Fibroblast of skin of back (primary cell): ENCODE measurements at regions not wholly inside any gene's neighbourhood (a gene's known extent, or its start where the extent isn't known, plus 50 kb on each side); places are given as distances from the start of the nearest gene placed in this dataset.

Source experiments
- DNase-seq: peaks from one replicate; pipeline ENCODE4 v3.0.0-alpha.2; 2013

- peak; percentile 37 for DNase-seq
These were observed 562.5 kb downstream of the EFNB2 start for GRCh38 chr13:105972811-105973590.

DNA sequence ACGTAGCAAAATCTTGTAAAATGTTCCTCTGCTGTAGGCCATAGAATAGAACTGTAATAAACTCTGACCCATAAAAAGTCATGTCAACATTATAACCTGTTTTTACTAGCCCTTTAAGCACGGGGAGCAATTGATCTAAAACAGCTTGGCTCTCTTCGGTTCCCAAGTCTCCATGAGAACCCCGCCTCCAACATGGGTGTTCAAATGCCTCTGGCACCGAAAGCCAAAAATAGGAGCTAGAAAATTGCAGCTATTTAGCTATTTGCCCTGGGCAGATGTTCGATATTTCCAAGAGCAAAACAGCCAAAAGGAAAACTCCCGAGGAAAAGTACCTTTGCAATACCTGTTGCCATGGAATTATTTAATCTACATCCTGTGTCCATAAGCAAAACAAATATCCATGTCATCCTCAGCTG, 563.1 kb downstream of the EFNB2 start:
- DNase-seq, result no peak

DNA sequence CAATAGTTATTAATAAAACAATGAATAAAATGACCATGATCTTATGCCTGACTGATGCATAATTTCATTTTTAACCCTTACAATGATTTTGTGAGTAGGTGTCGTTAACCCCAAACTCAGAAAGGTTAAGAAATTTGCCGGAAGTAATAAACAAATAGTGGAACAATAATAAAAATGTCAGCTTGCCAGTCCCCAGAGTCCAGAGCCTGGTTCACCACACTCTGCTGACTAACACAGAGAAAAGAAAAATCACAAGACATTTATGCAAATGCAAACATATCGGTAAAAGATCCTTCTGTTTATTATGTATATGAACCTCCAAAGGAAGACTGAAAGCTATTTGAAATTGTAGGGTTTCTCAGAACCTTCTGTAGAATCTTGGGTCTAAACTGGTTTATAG, 563.7 kb downstream of the EFNB2 start:
- DNase-seq, result no peak

DNA sequence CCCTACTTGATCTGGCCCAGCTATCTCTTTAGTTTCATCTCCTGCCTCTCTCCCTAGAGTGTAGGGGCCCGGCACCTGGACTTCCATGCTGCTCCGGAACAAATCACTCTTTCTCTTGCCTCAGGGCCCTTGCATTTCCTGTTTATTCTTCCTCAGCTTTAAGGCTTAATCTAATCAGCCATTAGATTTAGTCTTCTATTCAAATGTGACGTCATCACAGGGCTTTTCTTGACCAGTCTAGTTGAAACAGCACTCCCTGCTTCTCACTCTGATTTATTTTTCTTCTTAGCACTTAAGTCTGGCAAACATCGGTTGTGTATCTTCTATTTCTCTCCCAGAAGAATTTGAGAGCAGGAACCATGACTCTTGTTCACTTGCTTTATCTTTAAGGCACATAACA, 564.1 kb downstream of the EFNB2 start:
- DNase-seq, result no peak

DNA sequence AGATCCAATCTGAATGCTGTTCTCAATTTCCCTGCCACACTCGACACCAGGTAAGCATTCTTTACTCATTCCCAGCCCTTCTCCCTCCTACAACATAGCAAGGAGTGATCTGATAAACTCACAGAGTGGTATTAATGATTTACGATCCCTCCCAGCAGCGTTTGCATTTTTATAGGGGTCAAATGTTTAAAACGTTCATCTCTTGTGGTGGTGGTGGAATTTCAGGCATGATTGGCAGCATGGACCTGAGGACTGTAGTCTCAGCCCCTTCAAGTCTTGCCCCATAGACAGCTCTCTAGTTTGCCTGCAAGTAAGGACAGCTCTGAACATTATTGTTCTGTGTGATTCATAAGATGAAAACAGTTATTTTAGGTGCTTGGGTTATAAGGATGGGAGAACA, 565.7 kb downstream of the EFNB2 start:
- DNase-seq, result no peak

- no peak for DNase-seq
These were observed 569.6 kb downstream of the EFNB2 start for GRCh38 chr13:105965910-105966309.

GRCh38 chr13:105962080-105962479, 573.4 kb downstream of the EFNB2 start:
- no peak for DNase-seq

- DNase-seq, result no peak
These were observed 574.0 kb downstream of the EFNB2 start for GRCh38 chr13:105961438-105961837.

DNA sequence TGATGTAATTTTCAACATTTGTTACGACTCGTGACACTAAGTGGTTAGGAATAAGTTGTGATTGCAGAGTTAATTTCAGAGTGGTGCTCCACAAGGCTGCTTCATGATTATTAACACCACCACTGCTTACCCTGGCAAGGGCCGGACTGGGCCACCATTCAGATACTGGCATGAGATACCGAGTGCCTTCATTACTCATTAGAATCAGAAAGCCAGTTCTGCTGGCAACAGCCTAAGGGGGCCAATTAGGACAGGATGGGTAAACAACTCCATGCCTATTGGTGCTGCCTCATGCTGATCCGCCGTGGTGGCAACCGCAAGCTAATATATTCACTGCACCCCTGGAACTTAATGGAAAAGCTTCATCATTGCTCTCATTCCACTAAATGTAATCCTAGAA, 575.1 kb downstream of the EFNB2 start:
- no peak for DNase-seq

DNA sequence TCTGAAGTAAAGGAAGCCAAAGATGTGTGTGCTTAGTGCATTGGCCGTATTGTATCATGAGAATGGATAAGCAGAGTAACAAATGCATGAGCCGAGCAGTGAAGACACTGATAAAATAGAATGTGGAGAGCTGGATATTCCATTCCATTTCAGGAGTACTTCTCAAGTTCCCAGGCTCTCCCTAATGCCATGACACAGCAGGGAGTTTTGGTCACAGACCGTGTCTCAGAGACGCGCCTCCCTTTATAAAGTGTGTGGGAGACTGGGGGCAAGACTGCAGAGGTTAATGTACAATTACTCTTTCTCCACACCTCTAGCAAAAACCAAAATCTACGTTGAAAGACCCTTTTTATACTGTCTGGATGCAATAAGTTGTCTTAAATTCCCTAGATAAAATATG, 575.6 kb downstream of the EFNB2 start:
- no peak for DNase-seq

DNA sequence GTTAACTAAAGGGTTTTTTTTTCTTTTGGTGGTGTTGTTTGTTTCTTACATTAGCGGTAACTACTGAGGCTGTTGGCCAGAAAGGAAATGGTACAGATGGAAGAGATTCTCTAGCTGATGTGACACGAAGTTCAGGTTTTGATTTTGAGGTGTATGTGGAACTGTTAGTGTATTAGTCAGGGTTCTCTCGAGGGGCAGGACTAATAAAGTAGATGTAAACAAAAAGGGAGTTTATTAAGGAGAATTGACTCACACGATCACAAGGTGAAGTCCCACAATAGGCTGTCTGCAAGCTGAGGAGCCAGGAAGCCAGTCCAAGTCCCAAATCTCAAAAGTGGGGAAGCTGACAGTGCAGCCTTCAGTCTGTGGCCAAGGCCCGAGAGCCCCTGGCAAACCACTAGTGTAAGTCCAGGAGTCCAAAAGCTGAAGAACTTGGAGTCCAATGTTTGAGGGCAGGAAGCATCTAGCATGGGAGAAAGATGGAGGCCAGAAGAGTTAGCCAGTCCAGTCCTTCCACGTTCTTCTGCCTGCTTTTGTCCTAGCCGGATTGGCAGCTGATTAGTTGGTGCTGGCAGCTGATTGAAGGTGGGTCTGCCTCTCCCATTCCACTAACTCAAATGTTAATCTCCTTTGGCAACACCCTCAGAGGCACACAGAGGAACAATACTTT, 577.6 kb downstream of the EFNB2 start:
- no peak for DNase-seq

DNA sequence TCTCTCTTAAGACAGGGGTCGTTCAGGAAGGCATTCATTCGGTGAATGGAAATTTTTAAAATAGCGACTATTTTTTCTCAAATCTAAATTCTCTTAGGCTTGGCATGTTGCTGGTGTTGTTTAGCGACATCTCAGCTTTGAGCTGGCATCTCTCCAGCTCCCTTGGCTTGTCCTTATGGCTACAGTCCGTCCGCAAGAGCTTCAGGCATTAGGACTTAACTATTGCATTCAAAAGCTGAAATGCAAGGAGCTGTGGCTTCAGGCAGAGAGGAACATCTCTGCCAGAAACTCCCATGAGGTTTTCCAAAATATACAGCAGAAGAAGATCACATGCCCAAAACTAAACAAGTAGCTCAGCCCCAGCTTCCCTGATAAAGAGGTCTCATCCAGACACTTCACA, 578.5 kb downstream of the EFNB2 start:
- DNase-seq, result no peak

DNA sequence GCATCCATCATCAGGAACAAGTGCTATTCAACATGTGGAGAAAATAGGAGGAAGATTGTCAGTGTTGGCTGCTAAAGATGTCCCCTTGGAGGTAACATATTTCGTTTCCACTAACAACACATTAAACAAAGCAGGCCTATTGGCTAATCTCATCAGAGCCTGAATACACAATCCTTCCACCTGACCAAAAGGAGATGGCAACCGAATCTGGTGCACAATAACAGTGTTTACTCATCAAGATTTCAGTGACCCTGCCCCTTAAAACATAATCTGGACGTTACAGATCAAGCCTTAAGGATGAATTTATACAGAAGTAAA, 582.5 kb downstream of the EFNB2 start:
- DNase-seq, result no peak

DNA sequence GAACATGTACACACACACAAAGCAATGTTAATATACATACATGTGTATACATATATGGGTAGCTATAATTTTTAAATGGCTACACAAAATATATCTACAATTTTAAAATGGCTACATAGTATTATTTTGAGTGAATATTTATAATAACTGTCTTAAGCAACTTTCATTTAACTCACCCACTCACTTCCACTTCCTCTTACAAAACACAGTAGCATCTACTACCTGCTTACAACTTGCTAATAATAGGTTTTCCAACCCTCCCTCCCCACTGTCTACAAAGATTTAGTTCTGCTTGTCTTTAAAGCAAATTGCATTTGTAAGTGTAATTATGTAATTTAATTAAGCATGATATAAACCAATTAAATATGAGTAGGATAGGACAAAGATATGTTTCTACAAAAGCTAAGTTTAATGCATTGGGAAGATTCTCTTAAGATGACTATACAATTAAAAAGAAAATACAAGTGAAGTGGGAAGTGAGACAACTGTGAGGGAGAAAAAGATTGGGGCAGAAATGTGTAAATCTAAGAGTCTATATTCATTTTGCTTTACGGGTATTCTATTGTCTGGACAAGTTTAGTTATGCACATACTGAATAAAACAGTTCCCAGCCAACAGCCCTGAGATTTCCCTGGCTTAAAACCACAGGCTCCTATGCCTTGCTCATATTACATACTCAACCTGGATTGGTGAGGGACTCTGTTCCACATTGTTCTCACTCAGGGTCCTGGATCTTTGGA, 583.1 kb downstream of the EFNB2 start:
- no peak for DNase-seq

GRCh38 chr13:105948143-105948542, 587.3 kb downstream of the EFNB2 start:
- no peak for DNase-seq

DNA sequence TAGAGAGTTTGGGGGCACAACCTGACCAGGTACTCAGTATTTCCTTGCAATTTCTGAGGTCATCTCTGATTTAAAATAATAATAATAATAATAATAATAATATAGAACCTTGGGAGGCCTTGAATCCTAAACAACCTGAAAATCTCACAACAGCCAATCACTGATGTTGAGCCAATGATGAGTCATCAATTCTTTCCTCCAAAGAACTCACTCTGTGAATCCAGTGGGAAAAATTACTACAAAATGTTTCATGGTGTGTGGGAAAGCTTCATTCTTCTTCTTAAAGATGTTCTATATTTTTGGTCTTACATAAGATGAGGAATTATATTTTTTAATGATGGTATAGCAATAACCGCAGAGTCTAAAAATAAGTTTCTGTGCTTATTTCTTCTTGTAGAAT, 594.6 kb downstream of the EFNB2 start:
- DNase-seq, result no peak

DNA sequence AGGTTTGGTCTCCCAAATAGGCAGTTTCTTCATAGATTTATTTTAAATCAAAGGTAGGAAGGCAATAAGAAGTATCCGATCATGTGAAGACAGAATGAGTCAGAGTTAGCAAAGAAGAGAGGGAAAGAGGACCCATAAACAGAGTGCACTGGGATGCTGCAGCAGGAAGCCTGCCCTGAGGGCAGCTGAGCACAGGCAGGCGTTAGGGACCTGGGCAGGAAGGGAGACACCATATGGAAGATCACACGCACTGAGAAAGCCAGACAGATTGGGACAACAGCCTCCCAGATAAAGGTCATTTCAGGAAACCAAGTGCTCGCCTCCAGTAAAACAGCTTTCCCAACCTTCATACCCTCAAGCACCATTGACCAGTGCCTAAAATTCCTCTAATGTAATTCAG, 598.0 kb downstream of the EFNB2 start:
- DNase-seq, result no peak

DNA sequence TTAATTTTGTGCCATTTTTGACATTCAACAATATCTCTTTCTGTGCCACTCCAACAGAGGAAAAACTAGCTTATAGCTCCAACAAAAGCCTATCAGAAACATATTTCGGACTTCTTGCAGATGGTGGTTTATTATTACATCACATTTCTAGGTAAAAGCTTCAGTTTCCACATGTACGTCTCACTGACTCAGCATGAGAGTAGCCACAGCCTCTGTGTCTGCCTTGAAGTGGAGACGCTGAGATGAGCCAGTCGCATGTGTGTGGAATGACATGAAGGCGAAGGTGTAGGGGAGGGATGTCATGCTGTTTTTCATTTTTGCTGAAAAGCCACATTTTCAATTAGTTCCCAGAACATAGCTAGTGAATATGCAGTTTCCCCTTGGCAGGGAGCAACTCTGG, 598.6 kb downstream of the EFNB2 start:
- DNase-seq, result no peak

DNA sequence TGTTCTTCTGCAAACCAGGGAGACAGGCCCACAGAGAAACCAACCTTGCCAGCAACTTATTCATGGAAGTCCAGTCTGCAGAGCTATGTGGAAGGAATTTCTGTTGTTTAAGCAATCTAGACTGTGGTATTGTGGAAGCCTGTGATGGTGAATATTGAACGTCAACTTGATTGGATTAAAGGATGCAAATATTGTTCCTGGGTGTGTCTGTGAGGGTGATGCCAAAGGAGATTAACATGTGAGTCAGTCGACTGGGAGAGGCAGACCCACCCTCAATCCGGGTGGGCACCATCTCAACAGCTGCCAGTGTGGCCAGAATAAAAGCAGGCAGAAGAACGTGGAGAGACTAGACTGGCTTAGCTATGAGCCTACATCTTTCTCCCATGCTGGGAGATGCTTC, 606.0 kb downstream of the EFNB2 start:
- no peak for DNase-seq

GRCh38 chr13:105928901-105929300, 606.6 kb downstream of the EFNB2 start:
- no peak for DNase-seq

DNA sequence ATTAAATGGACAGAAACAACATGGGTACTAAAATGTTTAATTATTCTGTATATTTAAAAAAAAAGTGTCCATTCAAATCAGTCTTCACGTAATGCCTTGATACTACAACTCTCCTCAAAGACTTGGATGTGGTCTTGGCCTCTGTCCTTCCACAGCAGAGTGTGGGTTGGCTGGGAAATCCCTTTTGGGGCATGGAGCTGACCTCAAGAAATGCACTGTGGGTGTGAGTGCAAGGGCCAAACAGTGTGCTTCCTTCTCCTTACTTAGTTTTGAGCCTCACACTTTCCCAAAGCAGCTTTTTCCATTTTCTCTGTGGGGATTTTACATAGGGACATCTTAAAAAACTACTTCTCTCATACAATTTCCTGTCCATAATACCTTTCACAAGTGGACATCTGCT, 607.4 kb downstream of the EFNB2 start:
- no peak for DNase-seq

DNA sequence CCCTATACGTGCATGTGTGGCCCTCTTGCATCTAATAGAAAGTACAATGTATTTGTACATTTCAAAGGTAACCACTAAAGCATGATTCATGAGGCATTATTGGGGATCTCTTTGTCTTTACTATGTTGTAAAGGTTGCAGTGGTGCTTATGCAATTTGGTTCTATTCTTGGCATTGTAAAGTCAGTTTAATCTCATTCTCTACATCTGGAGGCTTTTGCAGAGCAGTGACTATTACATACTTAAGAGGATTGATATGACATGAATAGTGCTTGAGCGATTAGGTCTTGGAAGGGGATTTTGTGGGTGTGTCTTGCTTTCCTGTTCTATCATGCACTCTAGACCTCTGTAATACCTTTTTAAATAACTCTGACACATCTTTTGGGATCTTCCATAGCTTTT, 610.0 kb downstream of the EFNB2 start:
- no peak for DNase-seq

- DNase-seq, result no peak
These were observed 613.8 kb downstream of the EFNB2 start for GRCh38 chr13:105921711-105922110.

DNA sequence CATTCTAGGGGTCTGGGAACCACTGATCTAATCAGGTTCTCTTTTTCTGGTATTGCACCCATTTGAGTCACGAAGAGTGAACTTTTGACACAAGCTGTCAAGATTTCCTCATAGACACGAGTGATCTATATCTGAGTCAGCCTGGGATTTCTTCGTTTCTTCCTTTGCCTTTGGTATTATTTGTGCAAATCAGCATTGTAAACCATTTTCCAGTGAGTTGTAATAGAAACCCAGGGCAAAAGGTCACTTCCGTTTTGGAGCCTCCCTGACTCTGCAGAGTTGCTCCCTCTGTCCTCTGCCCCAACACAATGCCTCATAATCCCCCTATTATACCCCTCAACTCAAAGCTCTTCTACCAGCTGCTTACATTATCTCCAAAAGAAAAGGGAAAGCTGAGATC, 615.1 kb downstream of the EFNB2 start:
- peak; percentile 53 for DNase-seq
